ENCODE measurements at regions not wholly inside any gene's neighbourhood (a gene's known extent, or its start where the extent isn't known, plus 50 kb on each side); places are given as distances from the start of the nearest gene placed in this dataset.

- H4K20me1 ChIP-seq (ENCODE audit: control insufficient read depth, insufficient read depth, low read depth, low read length) = no peaks in the 10 kb centered on the region
- no peaks in the 10 kb centered on the region for H3K27me3 ChIP-seq (ENCODE audit: control insufficient read depth, low read length)
- TF ChIP-seq CTCF (IDR thresholded peaks at IDR 0.05; ENCODE audit: low read depth, low read length, poor library complexity, severe bottlenecking) = no peak
- TF ChIP-seq EZH2phosphoT487 (IDR thresholded peaks at IDR 0.05; ENCODE audit: borderline replicate concordance, low read length) = no peak
- H3K4me1 ChIP-seq (ENCODE audit: control insufficient read depth, low read length) = no peaks in the 10 kb centered on the region
- no peaks in the 10 kb centered on the region for H3K9me2 ChIP-seq (replicated peaks; ENCODE audit: control insufficient read depth, low read length)
- no peaks in the 10 kb centered on the region for H3K36me3 ChIP-seq (ENCODE audit: control insufficient read depth, low read length)
- no peaks in the 10 kb centered on the region for H3K79me2 ChIP-seq (ENCODE audit: control insufficient read depth, low read length)
- no peak overlapping the region for H3K4me2 ChIP-seq (ENCODE audit: low read length)
- no peaks in the 10 kb centered on the region for H3F3A ChIP-seq (ENCODE audit: control insufficient read depth, insufficient read depth)
- H3K4me3 ChIP-seq (ENCODE audit: low read length) = no peak overlapping the region
- H3K27ac ChIP-seq (ENCODE audit: low read depth, low read length) = no peak overlapping the region
- H3K9me3 ChIP-seq (ENCODE audit: control insufficient read depth, insufficient read depth, low read length) = no peaks in the 10 kb centered on the region
Observed at GRCh38 chr6:115545672-115545986, 515.1 kb downstream of the FRK start.

- H3K4me2 ChIP-seq (ENCODE audit: low read length) = no peak overlapping the region
- H4K20me1 ChIP-seq (ENCODE audit: control insufficient read depth, insufficient read depth, low read depth, low read length) = no peaks in the 10 kb centered on the region
- no peaks in the 10 kb centered on the region for H3K79me2 ChIP-seq (ENCODE audit: control insufficient read depth, low read length)
- H3K9me3 ChIP-seq (ENCODE audit: control insufficient read depth, insufficient read depth, low read length) = no peaks in the 10 kb centered on the region
- no peaks in the 10 kb centered on the region for H3K27me3 ChIP-seq (ENCODE audit: control insufficient read depth, low read length)
- H3K9me2 ChIP-seq (replicated peaks; ENCODE audit: control insufficient read depth, low read length) = no peaks in the 10 kb centered on the region
- no peaks in the 10 kb centered on the region for H3K36me3 ChIP-seq (ENCODE audit: control insufficient read depth, low read length)
- no peaks in the 10 kb centered on the region for H3F3A ChIP-seq (ENCODE audit: control insufficient read depth, insufficient read depth)
- H3K27ac ChIP-seq (ENCODE audit: low read depth, low read length) = no peak overlapping the region
- TF ChIP-seq CTCF (IDR thresholded peaks at IDR 0.05; ENCODE audit: low read depth, low read length, poor library complexity, severe bottlenecking) (no peak), EZH2phosphoT487 (IDR thresholded peaks at IDR 0.05; ENCODE audit: borderline replicate concordance, low read length) (no peak)
- H3K4me3 ChIP-seq (ENCODE audit: low read length) = no peak overlapping the region
- no peaks in the 10 kb centered on the region for H3K4me1 ChIP-seq (ENCODE audit: control insufficient read depth, low read length)
Observed at GRCh38 chr6:115544765-115545671, 515.7 kb downstream of the FRK start.

GRCh38 chr6:115540077-115540869, 520.4 kb downstream of the FRK start:
- Histone ChIP-seq H3K79me2 (ENCODE audit: control insufficient read depth, low read length) (no peaks in the 10 kb centered on the region), H3K27ac (ENCODE audit: low read depth, low read length) (no peak overlapping the region), H3K9me2 (replicated peaks; ENCODE audit: control insufficient read depth, low read length) (no peaks in the 10 kb centered on the region), H3K4me2 (ENCODE audit: low read length) (no peak overlapping the region), H3K4me1 (ENCODE audit: control insufficient read depth, low read length) (no peaks in the 10 kb centered on the region), H4K20me1 (ENCODE audit: control insufficient read depth, insufficient read depth, low read depth, low read length) (no peaks in the 10 kb centered on the region), H3F3A (ENCODE audit: control insufficient read depth, insufficient read depth) (no peaks in the 10 kb centered on the region), H3K9me3 (ENCODE audit: control insufficient read depth, insufficient read depth, low read length) (no peaks in the 10 kb centered on the region), H3K27me3 (ENCODE audit: control insufficient read depth, low read length) (no peaks in the 10 kb centered on the region), H3K4me3 (ENCODE audit: low read length) (no peak overlapping the region), H3K36me3 (ENCODE audit: control insufficient read depth, low read length) (no peaks in the 10 kb centered on the region)
- TF ChIP-seq EZH2phosphoT487 (IDR thresholded peaks at IDR 0.05; ENCODE audit: borderline replicate concordance, low read length) (no peak), CTCF (IDR thresholded peaks at IDR 0.05; ENCODE audit: low read depth, low read length, poor library complexity, severe bottlenecking) (no peak)
